GM18507 (cell line): ENCODE measurements at regions not wholly inside any gene's neighbourhood (a gene's known extent, or its start where the extent isn't known, plus 50 kb on each side); places are given as distances from the start of the nearest gene placed in this dataset.
"Not testable (repeated sequence)": the region's sequence is repeated elsewhere in the genome, so short reads cannot be mapped to it uniquely, and the experiment has no call there.

ENCODE experiments used
- DNase-seq: peaks from one replicate; pipeline ENCODE4 v3.0.0; 2011; ENCODE audit warnings: low read depth; ENCODE audit not compliant: insufficient read length; ENCODE audit errors: extremely low spot score
- FAIRE-seq: peaks from 2 replicates; lab custom pipeline; 2011; peaks lifted over from hg19 to GRCh38; lab: Jason Lieb, UNC

DNA sequence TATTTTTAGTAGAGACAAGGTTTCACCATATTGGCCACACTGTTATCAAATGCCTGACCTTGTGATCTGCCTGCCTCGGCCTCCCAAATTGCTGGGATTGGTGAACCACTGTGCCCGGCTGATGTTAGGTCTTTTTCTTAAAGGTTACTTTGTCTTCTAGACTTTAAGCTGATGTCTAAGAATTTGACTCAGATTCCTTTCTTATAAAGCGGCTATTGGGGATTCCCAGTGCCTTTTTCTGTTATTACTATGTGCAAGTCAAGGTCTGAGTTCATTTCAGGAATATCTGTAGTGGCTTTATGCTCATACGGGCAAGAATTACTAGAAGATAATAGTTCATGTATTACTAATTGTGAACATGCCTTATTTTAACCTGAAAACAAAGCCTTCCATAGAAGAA lies 102.8 kb downstream of the LAT start:
- not testable (repeated sequence) for DNase-seq, FAIRE-seq

DNA sequence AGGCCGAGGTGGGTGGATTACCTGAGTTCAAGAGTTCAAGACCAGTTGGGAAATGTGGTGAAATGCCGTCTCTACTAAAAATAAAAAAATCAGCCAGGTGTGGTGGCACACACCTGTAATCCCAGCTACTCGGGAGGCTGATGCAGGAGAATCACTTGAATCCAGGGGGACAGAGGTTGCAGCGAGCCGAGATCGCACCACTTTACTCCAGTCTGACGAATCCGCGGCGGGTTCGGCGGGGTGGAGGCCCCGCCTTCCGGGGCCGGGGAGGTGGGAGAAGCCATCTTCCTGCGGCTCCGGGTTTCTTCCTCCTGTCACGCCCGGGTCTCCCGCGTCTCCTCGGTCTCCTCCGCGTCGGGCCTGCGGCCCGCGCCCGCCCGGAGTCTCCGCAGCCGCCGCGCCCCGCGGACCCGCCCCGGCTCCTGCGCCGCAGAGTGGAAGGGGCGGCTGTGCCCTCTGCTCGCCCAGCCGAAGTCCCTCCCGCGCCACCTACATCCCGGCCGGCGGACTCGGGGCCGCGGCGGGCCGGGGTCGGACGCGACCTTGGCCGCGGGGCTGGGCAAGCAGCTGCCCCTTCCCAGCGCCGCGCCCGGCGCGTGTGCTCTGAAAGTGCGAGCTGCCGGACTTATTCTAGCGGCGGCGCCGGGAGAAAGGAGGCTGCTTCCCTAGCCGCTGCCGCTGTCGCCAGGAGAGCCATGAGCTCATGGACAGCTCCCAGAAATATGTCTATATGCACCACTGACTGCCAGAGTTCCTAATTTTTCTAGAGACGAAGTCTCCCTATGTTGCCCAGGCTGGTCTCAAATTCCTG lies 97.2 kb downstream of the LAT start:
- DNase-seq, FAIRE-seq: not testable (repeated sequence)

DNA sequence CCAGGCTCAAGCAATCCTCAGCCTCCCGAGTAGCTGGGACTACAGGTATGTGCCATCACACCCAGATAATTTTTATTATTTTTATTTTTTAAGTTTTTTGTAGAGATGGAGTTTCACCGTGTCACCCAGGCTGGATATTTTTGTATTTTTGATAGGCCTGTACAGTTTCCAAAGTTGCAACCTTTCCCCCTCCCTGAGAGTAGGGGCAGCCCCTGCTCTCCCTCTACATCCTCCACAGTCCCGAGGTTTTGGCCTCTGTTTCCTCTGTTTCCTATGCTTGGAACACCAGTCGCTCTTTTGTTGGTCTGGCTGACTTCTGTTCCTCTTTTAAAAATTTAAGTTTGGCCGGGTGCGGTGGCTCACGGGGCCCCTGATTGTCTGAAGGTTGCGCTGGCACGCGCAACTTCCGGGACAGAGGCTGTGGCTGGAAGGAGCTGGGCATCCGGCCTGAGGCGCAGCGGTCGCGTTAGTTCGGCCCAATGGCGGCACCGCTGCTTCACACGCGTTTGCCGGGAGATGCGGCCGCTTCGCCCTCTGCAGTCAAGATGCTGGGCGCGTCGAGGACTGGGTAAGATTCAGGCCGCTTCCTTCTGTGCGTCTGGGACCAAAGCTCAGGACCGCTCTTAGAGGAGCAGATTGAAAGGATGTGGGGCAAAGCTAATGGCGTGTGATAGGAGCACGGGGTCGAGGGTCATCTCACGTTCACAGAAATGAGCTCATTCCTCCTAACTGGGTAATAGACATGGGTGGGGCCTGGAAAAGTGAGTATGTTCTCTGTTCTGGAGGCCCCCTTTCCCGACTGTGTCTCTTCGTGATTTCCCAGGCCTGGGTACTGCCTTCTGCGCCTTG lies 89.9 kb downstream of the LAT start:
- DNase-seq, result not testable (repeated sequence)

DNA sequence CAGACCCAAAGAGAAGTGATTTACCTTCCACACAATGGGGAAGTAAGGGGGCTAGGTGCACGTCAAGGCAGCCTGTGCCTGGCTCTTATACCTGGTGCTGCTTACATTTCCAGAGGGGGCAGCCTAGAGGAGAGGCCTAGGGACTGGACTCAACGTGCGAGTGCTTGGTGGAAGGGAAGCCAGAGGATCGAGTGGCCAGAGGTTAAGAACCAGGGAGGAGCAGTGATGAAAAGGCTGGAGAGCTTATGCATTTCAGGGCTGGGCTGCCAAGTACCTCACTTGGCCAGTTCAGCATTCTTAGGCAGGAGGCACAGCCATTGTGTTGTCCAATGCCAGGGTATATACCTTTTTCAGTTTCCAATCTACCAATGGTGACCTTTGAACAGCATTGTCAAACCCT lies 77.4 kb downstream of the LAT start:
- not testable (repeated sequence) for FAIRE-seq, DNase-seq

More for the DNA sequence above, 89.9 kb downstream of the LAT start:
- FAIRE-seq, result not testable (repeated sequence)

DNA sequence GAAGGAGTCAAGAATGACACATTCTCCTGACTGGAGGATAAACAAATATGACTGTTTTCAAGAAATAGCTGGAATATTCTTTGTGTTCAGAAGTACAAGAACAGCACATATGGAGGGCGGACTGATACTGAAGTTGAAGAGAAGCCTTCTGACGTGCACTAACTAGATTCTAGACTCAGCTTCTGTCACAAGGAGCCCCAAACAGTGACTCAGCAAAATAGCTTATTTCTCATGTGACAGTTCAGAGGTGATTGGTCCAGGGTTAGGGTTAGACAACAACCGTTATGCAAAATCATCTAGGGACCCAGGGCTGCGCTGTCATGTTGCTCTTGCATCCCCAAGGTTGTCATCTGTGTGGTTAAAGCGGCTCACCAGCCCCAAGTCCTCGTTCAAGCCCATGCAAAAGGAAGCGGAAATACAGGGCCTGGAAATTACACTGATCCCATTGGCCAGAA lies 76.6 kb downstream of the LAT start:
- not testable (repeated sequence) for DNase-seq, FAIRE-seq

DNA sequence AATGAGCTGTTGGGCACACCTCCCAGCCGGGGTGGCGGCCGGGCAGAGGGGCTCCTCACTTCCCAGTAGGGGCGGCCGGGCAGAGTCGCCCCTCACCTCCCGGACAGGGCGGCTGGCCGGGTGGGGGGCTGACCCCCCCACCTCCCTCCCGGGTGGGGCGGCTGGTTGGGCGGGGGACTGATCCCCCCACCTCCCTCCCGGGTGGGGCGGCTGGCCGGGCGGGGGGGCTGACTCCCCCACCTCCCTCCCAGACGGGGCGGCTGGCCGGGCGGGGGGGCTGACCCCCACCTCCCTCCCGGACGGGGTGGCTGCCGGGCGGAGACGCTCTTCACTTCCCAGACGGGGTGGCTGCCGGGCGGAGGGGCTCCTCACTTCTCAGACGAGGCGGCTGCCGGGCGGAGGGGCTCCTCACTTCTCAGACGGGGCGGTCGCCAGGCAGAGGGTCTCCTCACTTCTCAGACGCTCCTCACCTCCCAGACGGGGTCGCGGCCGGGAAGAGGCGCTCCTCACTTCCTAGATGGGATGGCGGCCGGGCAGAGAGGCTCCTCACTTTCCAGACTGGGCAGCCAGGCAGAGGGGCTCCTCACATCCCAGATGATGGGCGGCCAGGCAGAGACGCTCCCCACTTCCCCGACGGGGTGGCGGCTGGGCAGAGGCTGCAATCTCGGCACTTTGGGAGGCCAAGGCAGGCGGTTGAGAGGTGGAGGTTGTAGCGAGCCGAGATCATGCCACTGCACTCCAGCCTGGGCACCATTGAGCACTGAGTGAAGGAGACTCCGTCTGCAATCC lies 75.4 kb downstream of the LAT start:
- DNase-seq, result not testable (repeated sequence)

DNA sequence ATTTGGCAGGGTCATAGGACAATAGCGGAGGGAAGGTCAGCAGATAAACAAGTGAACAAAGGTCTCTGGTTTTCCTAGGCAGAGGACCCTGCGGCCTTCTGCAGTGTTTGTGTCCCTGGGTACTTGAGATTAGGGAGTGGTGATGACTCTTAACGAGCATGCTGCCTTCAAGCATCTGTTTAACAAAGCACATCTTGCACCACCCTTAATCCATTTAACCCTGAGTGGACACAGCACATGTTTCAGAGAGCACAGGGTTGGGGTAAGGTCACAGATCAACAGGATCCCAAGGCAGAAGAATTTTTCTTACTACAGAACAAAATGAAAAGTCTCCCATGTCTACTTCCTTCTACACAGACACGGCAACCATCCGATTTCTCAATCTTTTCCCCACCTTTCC lies 74.7 kb downstream of the LAT start:
- not testable (repeated sequence) for FAIRE-seq, DNase-seq

More for the DNA sequence above, 75.4 kb downstream of the LAT start:
- FAIRE-seq, result not testable (repeated sequence)
